IPS-NIHi11 (cell line): ENCODE measurements at regions not wholly inside any gene's neighbourhood (a gene's known extent, or its start where the extent isn't known, plus 50 kb on each side); places are given as distances from the start of the nearest gene placed in this dataset.
A peak's percentile ranks its signal among the peaks of the same experiment; 100 is the strongest.

ENCODE experiments used
- DNase-seq: peaks from one replicate; pipeline ENCODE4 v3.0.0; 2012; ENCODE audit warnings: mixed read lengths, low spot score

- DNase-seq: no peak
These were observed 476.4 kb upstream of the FSTL5 start for GRCh38 chr4:162640152-162640551.

GRCh38 chr4:162634390-162634789 is 470.6 kb upstream of the FSTL5 start:
- DNase-seq: no peak

GRCh38 chr4:162622664-162623063 is 458.9 kb upstream of the FSTL5 start:
- DNase-seq: no peak

GRCh38 chr4:162610116-162610515 is 446.3 kb upstream of the FSTL5 start:
- DNase-seq: peak; percentile 26

GRCh38 chr4:162586266-162586665 is 422.5 kb upstream of the FSTL5 start:
- no peak for DNase-seq

GRCh38 chr4:162582180-162582579 is 418.4 kb upstream of the FSTL5 start:
- no peak for DNase-seq

- no peak for DNase-seq
These were observed 401.9 kb upstream of the FSTL5 start for GRCh38 chr4:162565730-162566129.

GRCh38 chr4:162560073-162560472 is 396.3 kb upstream of the FSTL5 start:
- DNase-seq: no peak

GRCh38 chr4:162557516-162558106 is 393.8 kb upstream of the FSTL5 start:
- no peak for DNase-seq

GRCh38 chr4:162535121-162535520 is 371.3 kb upstream of the FSTL5 start:
- no peak for DNase-seq

- no peak for DNase-seq
These were observed 359.4 kb upstream of the FSTL5 start for GRCh38 chr4:162523171-162523570.

- no peak for DNase-seq
These were observed 358.9 kb upstream of the FSTL5 start for GRCh38 chr4:162522724-162523123.

- DNase-seq: no peak
These were observed 347.1 kb upstream of the FSTL5 start for GRCh38 chr4:162510937-162511336.

- DNase-seq: no peak
These were observed 346.3 kb upstream of the FSTL5 start for GRCh38 chr4:162510115-162510514.

GRCh38 chr4:162509333-162509732 is 345.5 kb upstream of the FSTL5 start:
- no peak for DNase-seq

- DNase-seq: no peak
These were observed 342.5 kb upstream of the FSTL5 start for GRCh38 chr4:162506253-162506652.

- DNase-seq: no peak
These were observed 340.1 kb upstream of the FSTL5 start for GRCh38 chr4:162503868-162504267.

- DNase-seq: no peak
These were observed 338.3 kb upstream of the FSTL5 start for GRCh38 chr4:162502109-162502508.

- DNase-seq: peak; percentile 32
These were observed 335.7 kb upstream of the FSTL5 start for GRCh38 chr4:162499478-162499877.

GRCh38 chr4:162498168-162498567 is 334.4 kb upstream of the FSTL5 start:
- no peak for DNase-seq

GRCh38 chr4:162497564-162498167 is 333.9 kb upstream of the FSTL5 start:
- peak; percentile 36 for DNase-seq

- no peak for DNase-seq
These were observed 331.1 kb upstream of the FSTL5 start for GRCh38 chr4:162494935-162495334.

- no peak for DNase-seq
These were observed 321.7 kb upstream of the FSTL5 start for GRCh38 chr4:162485486-162485885.

- no peak for DNase-seq
These were observed 311.4 kb upstream of the FSTL5 start for GRCh38 chr4:162475246-162475645.
